ENCODE measurements at regions not wholly inside any gene's neighbourhood (a gene's known extent, or its start where the extent isn't known, plus 50 kb on each side); places are given as distances from the start of the nearest gene placed in this dataset.

GRCh38 chr9:110050925-110051355 is 157.0 kb downstream of the C9orf152 start:
- no peaks in the 10 kb centered on the region for H3K27me3 ChIP-seq
- peak; percentile 72 for ATAC-seq
- no peaks in the 10 kb centered on the region for H3K9me3 ChIP-seq
- WGBS, 2 donors (ENCODE audit: low coverage in 1 of 2) = 10 to 20% methylated on average over 1 of the region's 1 CpG
- H3K4me1 ChIP-seq = peaks cover 0 to 48% (median 12%) of the 10 kb centered on the region in 3 donors
- H3K36me3 ChIP-seq = no peaks in the 10 kb centered on the region
- no peak for TF ChIP-seq POLR2A (IDR thresholded peaks at IDR 0.05)
- TF ChIP-seq, protein P1, sequence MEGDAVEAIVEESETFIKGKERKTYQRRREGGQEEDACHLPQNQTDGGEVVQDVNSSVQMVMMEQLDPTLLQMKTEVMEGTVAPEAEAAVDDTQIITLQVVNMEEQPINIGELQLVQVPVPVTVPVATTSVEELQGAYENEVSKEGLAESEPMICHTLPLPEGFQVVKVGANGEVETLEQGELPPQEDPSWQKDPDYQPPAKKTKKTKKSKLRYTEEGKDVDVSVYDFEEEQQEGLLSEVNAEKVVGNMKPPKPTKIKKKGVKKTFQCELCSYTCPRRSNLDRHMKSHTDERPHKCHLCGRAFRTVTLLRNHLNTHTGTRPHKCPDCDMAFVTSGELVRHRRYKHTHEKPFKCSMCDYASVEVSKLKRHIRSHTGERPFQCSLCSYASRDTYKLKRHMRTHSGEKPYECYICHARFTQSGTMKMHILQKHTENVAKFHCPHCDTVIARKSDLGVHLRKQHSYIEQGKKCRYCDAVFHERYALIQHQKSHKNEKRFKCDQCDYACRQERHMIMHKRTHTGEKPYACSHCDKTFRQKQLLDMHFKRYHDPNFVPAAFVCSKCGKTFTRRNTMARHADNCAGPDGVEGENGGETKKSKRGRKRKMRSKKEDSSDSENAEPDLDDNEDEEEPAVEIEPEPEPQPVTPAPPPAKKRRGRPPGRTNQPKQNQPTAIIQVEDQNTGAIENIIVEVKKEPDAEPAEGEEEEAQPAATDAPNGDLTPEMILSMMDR (IDR thresholded peaks at IDR 0.05) = no peak
- TF ChIP-seq POLR2AphosphoS5 (IDR thresholded peaks at IDR 0.05) = peak; percentile 71
- TF ChIP-seq EP300 (IDR thresholded peaks at IDR 0.05) = no peak
- H3K27ac ChIP-seq = peak overlapping the region in 3 of 4 donors; percentile 56 to 89 (median 74)
- H3K4me3 ChIP-seq = peak overlapping the region in 1 of 2 donors; percentile 80

DNA sequence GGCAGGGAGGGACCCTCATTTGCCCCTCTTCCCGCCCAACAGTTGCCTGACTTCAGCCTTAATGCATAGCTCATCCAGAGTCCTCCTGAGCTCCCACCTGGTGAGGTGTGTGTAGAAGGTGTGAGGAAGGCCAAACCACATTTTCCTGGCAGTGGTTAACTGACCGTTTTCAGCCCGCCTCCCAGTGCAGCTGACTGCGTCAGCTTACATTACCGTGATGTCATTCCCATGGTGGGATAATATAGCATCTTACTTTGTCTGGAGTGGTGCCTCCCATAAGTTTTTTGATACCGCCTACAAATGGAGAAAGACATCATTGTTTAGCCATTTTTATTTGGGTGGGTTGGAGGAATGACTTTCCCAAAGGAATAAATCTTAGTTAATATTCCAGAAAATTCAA is 151.9 kb downstream of the C9orf152 start:
- ATAC-seq = no peak
- WGBS, 2 donors (ENCODE audit: low coverage in 1 of 2) = 88 to 100% methylated on average over 1 to 5 of the region's 6 CpGs
- Histone ChIP-seq H3K27ac (no peak overlapping the region), H3K27me3 (no peaks in the 10 kb centered on the region), H3K4me3 (no peak overlapping the region), H3K36me3 (no peaks in the 10 kb centered on the region), H3K4me1 (peaks cover 0 to 31% (median 0%) of the 10 kb centered on the region in 3 donors), H3K9me3 (no peaks in the 10 kb centered on the region)
- TF ChIP-seq EP300 (IDR thresholded peaks at IDR 0.05) (no peak), POLR2AphosphoS5 (IDR thresholded peaks at IDR 0.05) (no peak), POLR2A (IDR thresholded peaks at IDR 0.05) (no peak)
- TF ChIP-seq, protein P1 (IDR thresholded peaks at IDR 0.05) = no peak

GRCh38 chr9:110058304-110058953 is 149.5 kb downstream of the C9orf152 start:
- Histone ChIP-seq H3K4me3 (no peak overlapping the region), H3K4me1 (peaks cover 0 to 21% (median 0%) of the 10 kb centered on the region in 3 donors), H3K9me3 (no peaks in the 10 kb centered on the region), H3K36me3 (no peaks in the 10 kb centered on the region), H3K27ac (no peak overlapping the region), H3K27me3 (no peaks in the 10 kb centered on the region)
- TF ChIP-seq, protein P1 (IDR thresholded peaks at IDR 0.05) = peak in 3 of 4 experiments; percentile 55 to 60 (median 56)
- TF ChIP-seq POLR2AphosphoS5 (IDR thresholded peaks at IDR 0.05) = no peak
- WGBS, 2 donors (ENCODE audit: low coverage in 1 of 2) = 64 to 75% methylated on average over 2 to 5 of the region's 5 CpGs
- ATAC-seq = peak; percentile 58

DNA sequence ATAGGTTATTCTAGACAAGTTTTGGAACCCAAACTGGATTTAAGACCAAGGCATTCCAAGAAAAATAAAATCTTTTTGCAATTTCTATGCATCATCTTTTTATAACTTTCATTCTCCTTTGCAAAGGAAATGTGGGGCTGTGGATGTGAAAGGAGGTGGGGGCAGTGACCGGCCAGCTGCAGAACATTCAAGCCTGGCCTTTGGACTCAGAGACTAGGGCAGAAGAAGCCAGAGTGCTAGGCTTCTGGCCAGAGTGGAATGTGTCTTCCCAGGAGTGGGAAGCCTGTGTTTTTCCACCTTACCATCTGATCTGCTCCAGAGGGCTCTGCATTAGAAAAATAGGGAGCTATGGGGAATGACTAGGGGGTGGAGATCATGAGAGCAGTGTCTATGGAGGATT is 148.5 kb downstream of the C9orf152 start:
- peaks cover 0 to 24% (median 0%) of the 10 kb centered on the region in 3 donors for H3K4me1 ChIP-seq
- no peaks in the 10 kb centered on the region for H3K9me3 ChIP-seq
- ATAC-seq = no peak
- no peaks in the 10 kb centered on the region for H3K36me3 ChIP-seq
- TF ChIP-seq, protein P1 (IDR thresholded peaks at IDR 0.05) = no peak
- TF ChIP-seq EP300 (IDR thresholded peaks at IDR 0.05) (no peak), POLR2AphosphoS5 (IDR thresholded peaks at IDR 0.05) (no peak), POLR2A (IDR thresholded peaks at IDR 0.05) (no peak)
- WGBS, 2 donors (ENCODE audit: low coverage in 1 of 2) = 50 to 80% methylated on average over 1 of the region's 1 CpG
- no peak overlapping the region for H3K4me3 ChIP-seq
- H3K27me3 ChIP-seq = no peaks in the 10 kb centered on the region
- no peak overlapping the region for H3K27ac ChIP-seq

DNA sequence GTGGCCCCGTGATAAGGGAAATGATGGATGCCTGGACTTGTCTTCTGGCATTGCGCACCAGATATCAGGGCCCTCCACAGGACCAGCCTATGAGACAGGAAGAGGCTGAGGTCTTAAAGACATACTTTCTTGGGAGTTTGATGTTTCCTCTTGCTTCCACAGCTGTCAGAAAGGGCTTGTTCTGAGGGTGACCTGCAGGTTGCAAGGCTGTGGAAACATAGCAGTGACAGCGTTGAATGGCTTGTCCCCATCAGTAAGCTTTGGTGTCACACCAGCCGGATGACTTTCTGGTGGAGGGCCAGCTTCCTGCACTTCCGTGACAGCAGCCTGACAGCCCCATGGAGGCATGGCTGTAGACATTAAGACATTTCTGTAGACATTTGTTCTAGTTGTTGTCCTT is 143.2 kb downstream of the C9orf152 start:
- no peak for ATAC-seq
- no peak for TF ChIP-seq EP300 (IDR thresholded peaks at IDR 0.05)
- TF ChIP-seq POLR2A (IDR thresholded peaks at IDR 0.05) = no peak
- TF ChIP-seq, protein P1 (IDR thresholded peaks at IDR 0.05) = no peak
- no peak for TF ChIP-seq POLR2AphosphoS5 (IDR thresholded peaks at IDR 0.05)
- H3K27me3 ChIP-seq = no peaks in the 10 kb centered on the region
- H3K9me3 ChIP-seq = no peaks in the 10 kb centered on the region
- WGBS, 2 donors (ENCODE audit: low coverage in 1 of 2) = 80 to 93% methylated on average over 3 to 4 of the region's 5 CpGs
- H3K36me3 ChIP-seq = no peaks in the 10 kb centered on the region
- peaks cover 0 to 30% (median 7%) of the 10 kb centered on the region in 3 donors for H3K4me1 ChIP-seq
- no peak overlapping the region for H3K4me3 ChIP-seq
- H3K27ac ChIP-seq = no peak overlapping the region
